ENCODE measurements at regions not wholly inside any gene's neighbourhood (a gene's known extent, or its start where the extent isn't known, plus 50 kb on each side); places are given as distances from the start of the nearest gene placed in this dataset.
"Not testable (repeated sequence)": the region's sequence is repeated elsewhere in the genome, so short reads cannot be mapped to it uniquely, and the experiment has no call there.

- no peak for DNase-seq (ENCODE audit: low read depth in 3 of 3, low spot score in 2 of 3)
Observed at GRCh38 chr18:43705850-43706249, 428.6 kb upstream of the SYT4 start.

- no peak for DNase-seq (ENCODE audit: low read depth in 3 of 3, low spot score in 2 of 3)
Observed at GRCh38 chr18:43710135-43710534, 432.8 kb upstream of the SYT4 start.

- DNase-seq (ENCODE audit: low read depth in 3 of 3, low spot score in 2 of 3) = no peak
Observed at GRCh38 chr18:43714343-43715010, 437.2 kb upstream of the SYT4 start.

GRCh38 chr18:43719267-43719795 lies 442.0 kb upstream of the SYT4 start:
- no peak for DNase-seq (ENCODE audit: low read depth in 3 of 3, low spot score in 2 of 3)

GRCh38 chr18:43720041-43720440 lies 442.8 kb upstream of the SYT4 start:
- DNase-seq (ENCODE audit: low read depth in 3 of 3, low spot score in 2 of 3) = no peak

GRCh38 chr18:43735570-43735969 lies 458.3 kb upstream of the SYT4 start:
- no peak for DNase-seq (ENCODE audit: low read depth in 3 of 3, low spot score in 2 of 3)

- no peak for DNase-seq (ENCODE audit: low read depth in 3 of 3, low spot score in 2 of 3)
Observed at GRCh38 chr18:43744960-43745745, 467.9 kb upstream of the SYT4 start.

- no peak for DNase-seq (ENCODE audit: low read depth in 3 of 3, low spot score in 2 of 3)
Observed at GRCh38 chr18:43751203-43751602, 473.9 kb upstream of the SYT4 start.

- DNase-seq (ENCODE audit: low read depth in 3 of 3, low spot score in 2 of 3) = peak in 1 of 3 donors; percentile 8
Observed at GRCh38 chr18:43751835-43752234, 474.5 kb upstream of the SYT4 start.

- no peak for DNase-seq (ENCODE audit: low read depth in 3 of 3, low spot score in 2 of 3)
Observed at GRCh38 chr18:43757273-43757672, 480.0 kb upstream of the SYT4 start.

GRCh38 chr18:43758734-43759133 lies 481.4 kb upstream of the SYT4 start:
- DNase-seq (ENCODE audit: low read depth in 3 of 3, low spot score in 2 of 3) = no peak

- DNase-seq (ENCODE audit: low read depth in 3 of 3, low spot score in 2 of 3) = no peak
Observed at GRCh38 chr18:43760010-43760409, 482.7 kb upstream of the SYT4 start.

GRCh38 chr18:43772907-43773306 lies 495.6 kb upstream of the SYT4 start:
- DNase-seq (ENCODE audit: low read depth in 3 of 3, low spot score in 2 of 3) = no peak

GRCh38 chr18:43774497-43774896 lies 497.2 kb upstream of the SYT4 start:
- DNase-seq (ENCODE audit: low read depth in 3 of 3, low spot score in 2 of 3) = no peak

- no peak for DNase-seq (ENCODE audit: low read depth in 3 of 3, low spot score in 2 of 3)
Observed at GRCh38 chr18:43775591-43775990, 498.3 kb upstream of the SYT4 start.

- no peak for DNase-seq (ENCODE audit: low read depth in 3 of 3, low spot score in 2 of 3)
Observed at GRCh38 chr18:43776997-43777396, 499.7 kb upstream of the SYT4 start.

GRCh38 chr18:43777636-43778304 lies 500.5 kb upstream of the SYT4 start:
- DNase-seq (ENCODE audit: low read depth in 3 of 3, low spot score in 2 of 3) = no peak

GRCh38 chr18:43780782-43781340 lies 503.6 kb upstream of the SYT4 start:
- DNase-seq (ENCODE audit: low read depth in 3 of 3, low spot score in 2 of 3) = no peak

GRCh38 chr18:43785158-43785557 lies 507.9 kb upstream of the SYT4 start:
- DNase-seq (ENCODE audit: low read depth in 3 of 3, low spot score in 2 of 3) = no peak

- DNase-seq (ENCODE audit: low read depth in 3 of 3, low spot score in 2 of 3) = no peak
Observed at GRCh38 chr18:43786893-43787292, 509.6 kb upstream of the SYT4 start.

- DNase-seq (ENCODE audit: low read depth in 3 of 3, low spot score in 2 of 3) = not testable (repeated sequence)
Observed at GRCh38 chr18:43787721-43788120, 510.4 kb upstream of the SYT4 start.

Data from right renal cortex interstitium (tissue), 3 donors.